ENCODE measurements at regions not wholly inside any gene's neighbourhood (a gene's known extent, or its start where the extent isn't known, plus 50 kb on each side); places are given as distances from the start of the nearest gene placed in this dataset.

DNA sequence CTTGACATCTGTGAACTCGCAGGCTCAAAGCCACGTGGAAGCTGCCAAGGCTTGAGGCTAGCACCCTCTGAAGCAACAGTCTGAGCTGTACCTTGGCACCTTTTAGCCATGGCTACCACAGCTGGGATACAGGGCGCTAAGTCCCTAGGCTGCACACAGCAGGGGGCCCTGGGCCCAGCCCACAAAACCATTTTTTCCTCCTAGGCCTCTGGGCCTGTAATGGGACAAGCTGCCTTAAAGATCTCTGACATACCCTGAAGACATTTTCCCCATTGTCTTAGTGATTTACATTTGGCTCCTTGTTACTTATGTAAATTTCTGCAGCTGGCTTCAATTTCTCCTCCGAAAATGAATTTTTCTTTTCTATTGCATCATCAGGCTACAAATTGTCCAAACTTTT, 455.9 kb downstream of the TDRD3 start:
- Histone ChIP-seq H2AFZ (ENCODE audit: control insufficient read depth, low read length) (no peak overlapping the region), H3K4me3 (ENCODE audit: control insufficient read depth in 2 of 3, extremely low read depth in 1 of 3, insufficient read depth in 2 of 3, low read depth in 1 of 3, low read length in 3 of 3) (no peak overlapping the region), H3K4me1 (ENCODE audit: control insufficient read depth, extremely low read depth, insufficient read depth, low read length) (no peaks in the 10 kb centered on the region), H3K4me2 (ENCODE audit: control insufficient read depth, extremely low read depth, insufficient read depth, low read depth, low read length) (no peak overlapping the region), H3K27ac (ENCODE audit: control insufficient read depth, insufficient read depth, low read length) (no peak overlapping the region), H3K27me3 (ENCODE audit: control insufficient read depth, extremely low read depth, insufficient read depth, low read length) (no peaks in the 10 kb centered on the region), H3K9me1 (ENCODE audit: control insufficient read depth, extremely low read depth, insufficient read depth, low read length) (no peaks in the 10 kb centered on the region), H3K9ac (ENCODE audit: control insufficient read depth, extremely low read depth, insufficient read depth, low read length) (no peak overlapping the region), H3K9me3 (ENCODE audit: control insufficient read depth, low read depth, low read length) (peaks cover 2% of the 10 kb centered on the region), H3K36me3 (ENCODE audit: control insufficient read depth in 2 of 2, extremely low read depth in 1 of 2, insufficient read depth in 2 of 2, low read length in 2 of 2) (no peaks in the 10 kb centered on the region), H3K79me2 (ENCODE audit: control insufficient read depth, insufficient read depth, low read length) (no peaks in the 10 kb centered on the region), H4K20me1 (ENCODE audit: control insufficient read depth, extremely low read depth, insufficient read depth, low read length) (no peaks in the 10 kb centered on the region)
- dilution Hi-C loops (cut with MboI; ENCODE audit: extremely low pct_ligation_motif_present, low sequenced_read_pairs), result no loop called here
- FAIRE-seq (no peak), DNase-seq (ENCODE audit: low read depth, low spot score) (no peak)
- no peak for TF ChIP-seq EZH2 (IDR thresholded peaks at IDR 0.05; ENCODE audit: low read length)
- TF ChIP-seq, protein P1, sequence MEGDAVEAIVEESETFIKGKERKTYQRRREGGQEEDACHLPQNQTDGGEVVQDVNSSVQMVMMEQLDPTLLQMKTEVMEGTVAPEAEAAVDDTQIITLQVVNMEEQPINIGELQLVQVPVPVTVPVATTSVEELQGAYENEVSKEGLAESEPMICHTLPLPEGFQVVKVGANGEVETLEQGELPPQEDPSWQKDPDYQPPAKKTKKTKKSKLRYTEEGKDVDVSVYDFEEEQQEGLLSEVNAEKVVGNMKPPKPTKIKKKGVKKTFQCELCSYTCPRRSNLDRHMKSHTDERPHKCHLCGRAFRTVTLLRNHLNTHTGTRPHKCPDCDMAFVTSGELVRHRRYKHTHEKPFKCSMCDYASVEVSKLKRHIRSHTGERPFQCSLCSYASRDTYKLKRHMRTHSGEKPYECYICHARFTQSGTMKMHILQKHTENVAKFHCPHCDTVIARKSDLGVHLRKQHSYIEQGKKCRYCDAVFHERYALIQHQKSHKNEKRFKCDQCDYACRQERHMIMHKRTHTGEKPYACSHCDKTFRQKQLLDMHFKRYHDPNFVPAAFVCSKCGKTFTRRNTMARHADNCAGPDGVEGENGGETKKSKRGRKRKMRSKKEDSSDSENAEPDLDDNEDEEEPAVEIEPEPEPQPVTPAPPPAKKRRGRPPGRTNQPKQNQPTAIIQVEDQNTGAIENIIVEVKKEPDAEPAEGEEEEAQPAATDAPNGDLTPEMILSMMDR (optimal IDR thresholded peaks at IDR 0.05 in 1 of 3, IDR thresholded peaks at IDR 0.05 in 1 of 3, conservative IDR thresholded peaks at IDR 0.05 in 1 of 3; ENCODE audit: extremely low read depth in 1 of 3, insufficient read depth in 2 of 3, low read length in 3 of 3), result no peak

DNA sequence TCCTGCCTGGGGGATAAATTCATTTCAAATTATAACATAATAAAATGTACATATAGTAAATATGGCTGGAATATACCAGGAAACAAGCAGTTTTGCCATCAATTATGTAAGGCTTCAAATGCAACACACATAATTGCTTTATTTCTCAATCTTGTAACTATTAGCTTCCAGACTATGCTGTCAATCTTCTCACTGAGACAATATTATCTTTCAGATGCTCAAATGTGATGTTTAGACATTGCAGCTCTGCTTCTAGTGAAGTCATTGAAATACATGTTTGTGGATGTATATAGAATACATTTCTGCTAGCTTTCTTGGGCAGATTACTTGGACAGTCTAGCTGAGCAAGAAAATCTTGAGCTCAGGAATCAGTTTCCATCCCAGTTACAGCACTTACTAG, 454.4 kb downstream of the TDRD3 start:
- no peak overlapping the region for H3K4me2 ChIP-seq (ENCODE audit: control insufficient read depth, extremely low read depth, insufficient read depth, low read depth, low read length)
- no peak overlapping the region for H3K9ac ChIP-seq (ENCODE audit: control insufficient read depth, extremely low read depth, insufficient read depth, low read length)
- dilution Hi-C loops (cut with MboI; ENCODE audit: extremely low pct_ligation_motif_present, low sequenced_read_pairs), result no loop called here
- no peak for DNase-seq (ENCODE audit: low read depth, low spot score)
- H3K27ac ChIP-seq (ENCODE audit: control insufficient read depth, insufficient read depth, low read length), result no peak overlapping the region
- peaks cover 2% of the 10 kb centered on the region for H3K9me3 ChIP-seq (ENCODE audit: control insufficient read depth, low read depth, low read length)
- no peak overlapping the region for H3K4me3 ChIP-seq (ENCODE audit: control insufficient read depth in 2 of 3, extremely low read depth in 1 of 3, insufficient read depth in 2 of 3, low read depth in 1 of 3, low read length in 3 of 3)
- no peaks in the 10 kb centered on the region for H4K20me1 ChIP-seq (ENCODE audit: control insufficient read depth, extremely low read depth, insufficient read depth, low read length)
- TF ChIP-seq EZH2 (IDR thresholded peaks at IDR 0.05; ENCODE audit: low read length), result no peak
- TF ChIP-seq, protein P1 (optimal IDR thresholded peaks at IDR 0.05 in 1 of 3, IDR thresholded peaks at IDR 0.05 in 1 of 3, conservative IDR thresholded peaks at IDR 0.05 in 1 of 3; ENCODE audit: extremely low read depth in 1 of 3, insufficient read depth in 2 of 3, low read length in 3 of 3), result no peak
- no peaks in the 10 kb centered on the region for H3K9me1 ChIP-seq (ENCODE audit: control insufficient read depth, extremely low read depth, insufficient read depth, low read length)
- H2AFZ ChIP-seq (ENCODE audit: control insufficient read depth, low read length), result no peak overlapping the region
- H3K36me3 ChIP-seq (ENCODE audit: control insufficient read depth in 2 of 2, extremely low read depth in 1 of 2, insufficient read depth in 2 of 2, low read length in 2 of 2), result no peaks in the 10 kb centered on the region
- no peaks in the 10 kb centered on the region for H3K79me2 ChIP-seq (ENCODE audit: control insufficient read depth, insufficient read depth, low read length)
- FAIRE-seq, result no peak
- H3K27me3 ChIP-seq (ENCODE audit: control insufficient read depth, extremely low read depth, insufficient read depth, low read length), result no peaks in the 10 kb centered on the region
- no peaks in the 10 kb centered on the region for H3K4me1 ChIP-seq (ENCODE audit: control insufficient read depth, extremely low read depth, insufficient read depth, low read length)
